K562 (cell line): ENCODE measurements at regions not wholly inside any gene's neighbourhood (a gene's known extent, or its start where the extent isn't known, plus 50 kb on each side); places are given as distances from the start of the nearest gene placed in this dataset.

Experiments
- ETS2 ChIP-seq: IDR thresholded peaks from 2 replicates; pipeline ENCODE4 v1.6.1; 2016; ENCODE audit warnings: borderline replicate concordance, missing genetic modification characterization, mild to moderate bottlenecking, moderate library complexity, missing compliant biosample characterization; ENCODE audit not compliant: poor library complexity, severe bottlenecking
- GATA2 ChIP-seq: sonication (generic); formaldehyde crosslinking; IDR thresholded peaks from 2 replicates; pipeline ENCODE4 v1.4.0; 2020; ENCODE audit warnings: mild to moderate bottlenecking, missing genetic modification reagents
- JUND ChIP-seq, 2 experiments: IDR thresholded peaks; 2 replicates in 1 of 2; 3 replicates in 1 of 2; pipeline ENCODE4 v1.6.1; 2011; ENCODE audit warnings: borderline replicate concordance in 2 of 2, low read depth in 2 of 2, low read length in 2 of 2, improper control_type of control experiment in 1 of 2, missing biosample characterization in 1 of 2, missing genetic modification characterization in 1 of 2, missing genetic modification reagents in 1 of 2
- KDM4B ChIP-seq, 2 experiments: fragments of 450-650 bp in 1 of 2; sonication (generic) in 1 of 2; IDR thresholded peaks; 2 replicates each; pipeline ENCODE4 v1.6.1; 2016 to 2017; ENCODE audit warnings: borderline replicate concordance in 2 of 2, antibody characterized with exemption in 1 of 2, low read depth in 1 of 2, mild to moderate bottlenecking in 1 of 2
- NBN ChIP-seq: fragments of 450-650 bp; IDR thresholded peaks from 2 replicates; pipeline ENCODE4 v1.6.1; 2016; ENCODE audit warnings: low read depth, mild to moderate bottlenecking
- NFIC ChIP-seq: fragments of 450-650 bp; IDR thresholded peaks from 2 replicates; pipeline ENCODE4 v1.6.1; 2017; ENCODE audit warnings: mild to moderate bottlenecking, inconsistent platforms
- SRF ChIP-seq, 2 experiments: fragments of 250-450, 450-650 bp in 1 of 2; sonication (Bioruptor Pico) in 1 of 2; sonication (generic) in 1 of 2; formaldehyde crosslinking; IDR thresholded peaks; 2 replicates each; pipeline versions ENCODE4 v1.5.0 to v1.5.1; 2020 to 2022; ENCODE audit warnings: mild to moderate bottlenecking in 1 of 2, missing genetic modification reagents in 1 of 2
- TF ChIP-seq, protein P1 (sequence below): sonication (generic); formaldehyde crosslinking; IDR thresholded peaks from 2 replicates; pipeline ENCODE4 v1.9.0; 2022; ENCODE audit warnings: mild to moderate bottlenecking, missing genetic modification reagents
- TF ChIP-seq, protein P2 (sequence below), 2 experiments: fragments of 450-650 bp in 1 of 2; sonication (generic) in 1 of 2; formaldehyde crosslinking; conservative IDR thresholded peaks; 2 replicates each; pipeline versions ENCODE4 v1.4.0 to v1.8.1; 2020 to 2022; ENCODE audit warnings: mild to moderate bottlenecking in 1 of 2, missing genetic modification reagents in 1 of 2
- TF ChIP-seq, protein P3 (sequence below): sonication (generic); formaldehyde crosslinking; IDR thresholded peaks from 2 replicates; pipeline ENCODE4 v1.8.0; 2023; ENCODE audit warnings: mild to moderate bottlenecking, missing genetic modification reagents
- TF ChIP-seq, protein P4 (sequence below): fragments of 250-450 bp; sonication (Bioruptor Pico); IDR thresholded peaks from 2 replicates; pipeline ENCODE4 v1.9.0; 2021; ENCODE audit warnings: mild to moderate bottlenecking
- TF ChIP-seq, protein P5 (sequence below): fragments of 450-650 bp; IDR thresholded peaks from 2 replicates; pipeline ENCODE4 v1.6.1; 2017; ENCODE audit warnings: antibody characterized with exemption, mild to moderate bottlenecking
- TF ChIP-seq, protein P6 (sequence below), 3 experiments: IDR thresholded peaks in 2 of 3; conservative IDR thresholded peaks in 1 of 3; 2 replicates each; pipeline ENCODE4 v1.5.1; 2011 to 2012; ENCODE audit warnings: low read length in 3 of 3, mild to moderate bottlenecking in 3 of 3, control low read depth in 2 of 3, improper control_type of control experiment in 1 of 3, inconsistent platforms in 1 of 3, low read depth in 1 of 3, mixed read lengths in 1 of 3, moderate library complexity in 1 of 3; ENCODE audit not compliant: insufficient read depth in 2 of 3

DNA sequence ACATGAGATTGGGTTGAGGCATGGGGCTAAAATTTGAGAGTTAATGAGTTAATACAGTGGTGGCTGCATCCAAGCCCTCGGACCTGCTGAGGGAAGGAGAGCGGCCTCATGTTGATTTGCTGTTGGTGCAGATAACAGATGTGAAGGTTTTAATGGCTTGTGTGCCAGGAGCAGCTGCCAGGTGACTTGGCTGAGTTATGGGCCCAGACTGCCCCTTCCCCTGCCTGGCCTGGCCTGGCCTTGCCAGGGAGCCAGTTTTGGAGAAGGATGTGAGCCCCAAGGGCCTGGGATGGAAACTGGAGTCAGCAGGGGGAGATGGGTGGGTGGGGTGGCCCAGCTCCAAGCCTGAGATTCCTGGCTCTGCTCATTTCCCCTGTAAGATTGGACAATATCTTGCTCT, 230.1 kb downstream of the CBLN1 start:
- TF ChIP-seq, protein P1, sequence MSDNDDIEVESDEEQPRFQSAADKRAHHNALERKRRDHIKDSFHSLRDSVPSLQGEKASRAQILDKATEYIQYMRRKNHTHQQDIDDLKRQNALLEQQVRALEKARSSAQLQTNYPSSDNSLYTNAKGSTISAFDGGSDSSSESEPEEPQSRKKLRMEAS (CRISPR knock-in tag), result no peak
- TF ChIP-seq NBN (no peak), ETS2 (no peak), JUND (IDR thresholded peaks at IDR 0.05; ENCODE audit: borderline replicate concordance, low read depth, low read length) (no peak), JUND (tag; IDR thresholded peaks at IDR 0.05; ENCODE audit: borderline replicate concordance, low read depth, low read length) (no peak), KDM4B (IDR thresholded peaks at IDR 0.05; ENCODE audit: borderline replicate concordance in 2 of 2, low read depth in 1 of 2) (no peak), NFIC (no peak), GATA2 (no peak), SRF (CRISPR knock-in tag; IDR thresholded peaks at IDR 0.05) (no peak)
- TF ChIP-seq, protein P2, sequence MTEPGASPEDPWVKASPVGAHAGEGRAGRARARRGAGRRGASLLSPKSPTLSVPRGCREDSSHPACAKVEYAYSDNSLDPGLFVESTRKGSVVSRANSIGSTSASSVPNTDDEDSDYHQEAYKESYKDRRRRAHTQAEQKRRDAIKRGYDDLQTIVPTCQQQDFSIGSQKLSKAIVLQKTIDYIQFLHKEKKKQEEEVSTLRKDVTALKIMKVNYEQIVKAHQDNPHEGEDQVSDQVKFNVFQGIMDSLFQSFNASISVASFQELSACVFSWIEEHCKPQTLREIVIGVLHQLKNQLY (CRISPR knock-in tag; conservative IDR thresholded peaks at IDR 0.05), result no peak
- TF ChIP-seq, protein P3, sequence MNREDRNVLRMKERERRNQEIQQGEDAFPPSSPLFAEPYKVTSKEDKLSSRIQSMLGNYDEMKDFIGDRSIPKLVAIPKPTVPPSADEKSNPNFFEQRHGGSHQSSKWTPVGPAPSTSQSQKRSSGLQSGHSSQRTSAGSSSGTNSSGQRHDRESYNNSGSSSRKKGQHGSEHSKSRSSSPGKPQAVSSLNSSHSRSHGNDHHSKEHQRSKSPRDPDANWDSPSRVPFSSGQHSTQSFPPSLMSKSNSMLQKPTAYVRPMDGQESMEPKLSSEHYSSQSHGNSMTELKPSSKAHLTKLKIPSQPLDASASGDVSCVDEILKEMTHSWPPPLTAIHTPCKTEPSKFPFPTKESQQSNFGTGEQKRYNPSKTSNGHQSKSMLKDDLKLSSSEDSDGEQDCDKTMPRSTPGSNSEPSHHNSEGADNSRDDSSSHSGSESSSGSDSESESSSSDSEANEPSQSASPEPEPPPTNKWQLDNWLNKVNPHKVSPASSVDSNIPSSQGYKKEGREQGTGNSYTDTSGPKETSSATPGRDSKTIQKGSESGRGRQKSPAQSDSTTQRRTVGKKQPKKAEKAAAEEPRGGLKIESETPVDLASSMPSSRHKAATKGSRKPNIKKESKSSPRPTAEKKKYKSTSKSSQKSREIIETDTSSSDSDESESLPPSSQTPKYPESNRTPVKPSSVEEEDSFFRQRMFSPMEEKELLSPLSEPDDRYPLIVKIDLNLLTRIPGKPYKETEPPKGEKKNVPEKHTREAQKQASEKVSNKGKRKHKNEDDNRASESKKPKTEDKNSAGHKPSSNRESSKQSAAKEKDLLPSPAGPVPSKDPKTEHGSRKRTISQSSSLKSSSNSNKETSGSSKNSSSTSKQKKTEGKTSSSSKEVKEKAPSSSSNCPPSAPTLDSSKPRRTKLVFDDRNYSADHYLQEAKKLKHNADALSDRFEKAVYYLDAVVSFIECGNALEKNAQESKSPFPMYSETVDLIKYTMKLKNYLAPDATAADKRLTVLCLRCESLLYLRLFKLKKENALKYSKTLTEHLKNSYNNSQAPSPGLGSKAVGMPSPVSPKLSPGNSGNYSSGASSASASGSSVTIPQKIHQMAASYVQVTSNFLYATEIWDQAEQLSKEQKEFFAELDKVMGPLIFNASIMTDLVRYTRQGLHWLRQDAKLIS, result no peak
- TF ChIP-seq, protein P4, sequence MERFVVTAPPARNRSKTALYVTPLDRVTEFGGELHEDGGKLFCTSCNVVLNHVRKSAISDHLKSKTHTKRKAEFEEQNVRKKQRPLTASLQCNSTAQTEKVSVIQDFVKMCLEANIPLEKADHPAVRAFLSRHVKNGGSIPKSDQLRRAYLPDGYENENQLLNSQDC, result no peak
- TF ChIP-seq, protein P5, sequence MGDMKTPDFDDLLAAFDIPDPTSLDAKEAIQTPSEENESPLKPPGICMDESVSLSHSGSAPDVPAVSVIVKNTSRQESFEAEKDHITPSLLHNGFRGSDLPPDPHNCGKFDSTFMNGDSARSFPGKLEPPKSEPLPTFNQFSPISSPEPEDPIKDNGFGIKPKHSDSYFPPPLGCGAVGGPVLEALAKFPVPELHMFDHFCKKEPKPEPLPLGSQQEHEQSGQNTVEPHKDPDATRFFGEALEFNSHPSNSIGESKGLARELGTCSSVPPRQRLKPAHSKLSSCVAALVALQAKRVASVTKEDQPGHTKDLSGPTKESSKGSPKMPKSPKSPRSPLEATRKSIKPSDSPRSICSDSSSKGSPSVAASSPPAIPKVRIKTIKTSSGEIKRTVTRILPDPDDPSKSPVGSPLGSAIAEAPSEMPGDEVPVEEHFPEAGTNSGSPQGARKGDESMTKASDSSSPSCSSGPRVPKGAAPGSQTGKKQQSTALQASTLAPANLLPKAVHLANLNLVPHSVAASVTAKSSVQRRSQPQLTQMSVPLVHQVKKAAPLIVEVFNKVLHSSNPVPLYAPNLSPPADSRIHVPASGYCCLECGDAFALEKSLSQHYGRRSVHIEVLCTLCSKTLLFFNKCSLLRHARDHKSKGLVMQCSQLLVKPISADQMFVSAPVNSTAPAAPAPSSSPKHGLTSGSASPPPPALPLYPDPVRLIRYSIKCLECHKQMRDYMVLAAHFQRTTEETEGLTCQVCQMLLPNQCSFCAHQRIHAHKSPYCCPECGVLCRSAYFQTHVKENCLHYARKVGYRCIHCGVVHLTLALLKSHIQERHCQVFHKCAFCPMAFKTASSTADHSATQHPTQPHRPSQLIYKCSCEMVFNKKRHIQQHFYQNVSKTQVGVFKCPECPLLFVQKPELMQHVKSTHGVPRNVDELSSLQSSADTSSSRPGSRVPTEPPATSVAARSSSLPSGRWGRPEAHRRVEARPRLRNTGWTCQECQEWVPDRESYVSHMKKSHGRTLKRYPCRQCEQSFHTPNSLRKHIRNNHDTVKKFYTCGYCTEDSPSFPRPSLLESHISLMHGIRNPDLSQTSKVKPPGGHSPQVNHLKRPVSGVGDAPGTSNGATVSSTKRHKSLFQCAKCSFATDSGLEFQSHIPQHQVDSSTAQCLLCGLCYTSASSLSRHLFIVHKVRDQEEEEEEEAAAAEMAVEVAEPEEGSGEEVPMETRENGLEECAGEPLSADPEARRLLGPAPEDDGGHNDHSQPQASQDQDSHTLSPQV, result no peak
- TF ChIP-seq, protein P6, sequence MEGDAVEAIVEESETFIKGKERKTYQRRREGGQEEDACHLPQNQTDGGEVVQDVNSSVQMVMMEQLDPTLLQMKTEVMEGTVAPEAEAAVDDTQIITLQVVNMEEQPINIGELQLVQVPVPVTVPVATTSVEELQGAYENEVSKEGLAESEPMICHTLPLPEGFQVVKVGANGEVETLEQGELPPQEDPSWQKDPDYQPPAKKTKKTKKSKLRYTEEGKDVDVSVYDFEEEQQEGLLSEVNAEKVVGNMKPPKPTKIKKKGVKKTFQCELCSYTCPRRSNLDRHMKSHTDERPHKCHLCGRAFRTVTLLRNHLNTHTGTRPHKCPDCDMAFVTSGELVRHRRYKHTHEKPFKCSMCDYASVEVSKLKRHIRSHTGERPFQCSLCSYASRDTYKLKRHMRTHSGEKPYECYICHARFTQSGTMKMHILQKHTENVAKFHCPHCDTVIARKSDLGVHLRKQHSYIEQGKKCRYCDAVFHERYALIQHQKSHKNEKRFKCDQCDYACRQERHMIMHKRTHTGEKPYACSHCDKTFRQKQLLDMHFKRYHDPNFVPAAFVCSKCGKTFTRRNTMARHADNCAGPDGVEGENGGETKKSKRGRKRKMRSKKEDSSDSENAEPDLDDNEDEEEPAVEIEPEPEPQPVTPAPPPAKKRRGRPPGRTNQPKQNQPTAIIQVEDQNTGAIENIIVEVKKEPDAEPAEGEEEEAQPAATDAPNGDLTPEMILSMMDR (IDR thresholded peaks at IDR 0.05 in 2 of 3, conservative IDR thresholded peaks at IDR 0.05 in 1 of 3; ENCODE audit: insufficient read depth in 2 of 3, low read depth in 1 of 3, low read length in 3 of 3), result no peak
